ENCODE measurements at regions not wholly inside any gene's neighbourhood (a gene's known extent, or its start where the extent isn't known, plus 50 kb on each side); places are given as distances from the start of the nearest gene placed in this dataset.

DNA sequence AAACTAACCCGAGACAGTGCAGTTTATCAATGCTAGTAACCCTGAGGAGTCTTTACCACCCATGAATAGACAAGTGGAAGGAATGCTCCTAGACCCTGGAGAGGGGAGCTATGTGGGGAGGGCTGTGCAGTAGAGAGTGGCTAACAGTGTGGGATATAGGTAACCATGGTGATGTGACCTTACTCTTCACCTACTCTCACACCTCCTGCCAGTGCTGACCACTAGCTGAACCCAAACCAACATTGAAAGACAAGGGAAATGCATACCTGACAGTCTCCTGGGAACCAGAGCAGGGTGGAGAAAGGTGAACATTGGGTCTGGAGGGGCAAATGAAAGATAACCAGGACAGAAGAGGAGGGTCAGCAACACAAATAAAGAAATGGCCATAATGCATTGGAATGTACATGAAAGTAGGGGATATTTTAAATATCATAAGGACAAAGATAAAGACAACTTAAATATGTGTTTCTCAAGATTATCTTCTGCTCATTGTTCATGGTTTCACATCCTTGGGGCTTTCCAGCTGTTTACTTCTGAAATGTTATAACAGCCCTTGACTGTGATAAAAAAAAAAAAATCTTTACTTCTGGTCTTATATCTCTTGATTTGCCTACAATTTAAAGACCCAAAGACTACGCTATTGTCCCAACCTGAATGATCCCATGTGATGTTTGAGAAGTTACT is 983.3 kb upstream of the TENM4 start:
- no peak for DNase-seq (ENCODE audit: low read depth)

DNA sequence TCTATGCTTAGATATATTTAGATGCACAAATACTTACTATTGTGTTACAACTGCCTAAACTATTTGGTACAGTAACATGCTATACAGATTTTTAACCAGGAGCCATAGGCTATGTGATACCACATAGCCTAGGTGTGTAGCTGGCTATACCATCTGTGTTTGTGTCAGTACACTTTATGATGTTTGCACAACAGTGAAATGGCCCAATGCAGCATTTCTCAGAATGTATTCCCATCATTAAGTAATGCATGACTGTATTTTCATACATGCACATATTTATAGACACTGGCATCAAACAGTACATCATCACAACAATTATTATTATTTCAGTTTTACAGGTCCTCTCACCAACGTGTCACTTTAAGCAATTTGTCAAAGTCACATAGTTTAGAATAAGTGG is 979.5 kb upstream of the TENM4 start:
- DNase-seq (ENCODE audit: low read depth): no peak

DNA sequence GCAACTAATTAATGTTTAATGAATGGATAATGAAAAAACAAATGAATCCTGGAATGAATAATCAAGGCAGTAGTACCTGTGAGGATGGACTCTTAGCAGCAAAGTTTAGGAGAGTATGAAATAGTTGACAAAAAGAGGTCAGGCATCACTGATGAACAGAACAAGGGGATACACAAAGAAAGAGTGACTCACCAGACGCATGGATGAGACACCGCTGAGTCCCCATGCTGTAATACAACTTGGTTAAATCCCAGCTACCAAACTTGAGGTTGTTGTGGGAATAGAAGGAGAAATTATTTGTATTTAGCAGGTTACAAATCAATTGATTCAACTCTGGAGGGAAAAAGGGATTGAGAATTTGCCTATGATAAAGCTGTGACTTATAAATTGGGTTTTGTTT is 976.9 kb upstream of the TENM4 start:
- DNase-seq (ENCODE audit: low read depth): peak; percentile 4

DNA sequence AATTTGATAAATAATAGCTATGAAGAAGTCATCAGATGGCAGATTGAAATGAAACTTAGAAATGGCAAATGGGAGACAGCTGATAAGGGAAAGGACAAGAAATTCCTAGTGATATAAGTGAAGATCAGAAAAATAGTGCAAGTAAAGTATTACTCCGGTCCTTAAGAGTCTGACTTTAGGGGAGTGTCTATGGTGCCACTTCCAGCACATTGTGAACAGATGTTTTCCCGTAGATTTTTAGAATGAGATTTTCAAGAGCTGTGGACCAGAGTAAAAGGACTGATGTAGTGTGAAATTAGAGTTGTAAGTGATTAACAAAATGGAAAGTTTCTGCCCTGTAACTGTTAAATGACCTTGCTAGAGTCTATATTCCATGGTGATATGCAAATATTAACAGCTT is 974.8 kb upstream of the TENM4 start:
- DNase-seq (ENCODE audit: low read depth): no peak

DNA sequence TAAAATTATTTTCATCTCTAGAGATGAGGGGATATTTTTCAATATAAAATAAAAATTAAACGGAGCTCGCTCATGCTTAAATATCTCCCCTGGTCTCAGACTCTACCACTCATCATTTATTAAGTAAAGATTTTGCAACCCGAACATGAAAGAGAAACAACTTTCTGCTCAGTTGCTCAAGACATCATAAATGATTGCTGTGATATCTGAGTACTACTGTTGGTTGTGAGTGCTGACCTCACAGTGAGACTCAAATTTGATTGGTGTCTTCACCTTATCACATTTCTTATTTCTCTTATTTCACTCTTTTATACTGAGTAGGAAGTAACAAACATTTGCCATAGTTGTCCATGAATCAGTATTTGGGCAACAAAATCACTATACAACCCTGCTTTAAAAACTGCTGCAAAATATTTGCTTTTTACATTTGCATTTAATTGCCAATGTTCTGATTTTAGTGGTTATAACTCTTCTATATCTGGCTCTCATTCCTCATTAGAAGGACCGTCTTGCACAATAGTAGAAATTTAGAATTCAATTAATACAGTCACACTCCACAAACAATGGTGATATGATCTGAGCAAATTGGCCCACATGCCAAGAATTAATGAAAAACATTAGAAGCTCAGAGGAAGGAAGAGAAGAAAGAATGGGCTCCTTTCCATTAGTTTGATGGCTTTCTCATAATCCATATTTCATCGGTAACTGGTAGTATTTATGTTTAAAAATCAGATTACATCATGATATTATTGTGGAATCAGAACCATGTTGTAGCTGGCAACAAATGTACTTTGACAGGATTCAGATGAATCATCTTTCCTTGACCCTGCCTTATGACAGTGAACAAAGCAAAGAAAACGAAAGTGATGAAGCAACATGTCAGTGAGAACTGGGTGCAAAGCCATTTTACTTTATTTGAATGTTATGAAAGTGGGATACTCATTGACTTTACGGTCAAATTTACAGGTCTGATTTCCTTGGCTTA is 973.6 kb upstream of the TENM4 start:
- DNase-seq (ENCODE audit: low read depth): peak; percentile 66

DNA sequence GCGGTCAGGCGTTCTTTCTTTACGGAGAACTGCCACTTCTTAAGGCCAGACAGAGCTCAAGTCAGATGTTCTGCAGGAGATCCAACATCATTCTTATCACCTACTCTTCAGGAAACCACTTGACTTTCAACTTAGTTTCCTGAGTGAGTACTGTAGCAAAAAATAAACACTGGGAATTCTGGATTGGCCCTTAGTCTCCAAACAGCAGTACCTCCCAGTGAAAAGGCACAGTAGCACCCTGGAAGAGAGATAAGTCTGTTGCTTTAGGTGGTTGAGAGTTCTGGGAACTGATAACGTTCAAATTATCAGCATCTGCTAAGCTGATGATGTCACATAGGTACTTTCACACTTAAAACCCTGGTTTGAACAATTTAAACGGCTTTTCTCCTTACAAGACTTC is 971.8 kb upstream of the TENM4 start:
- DNase-seq (ENCODE audit: low read depth): no peak

DNA sequence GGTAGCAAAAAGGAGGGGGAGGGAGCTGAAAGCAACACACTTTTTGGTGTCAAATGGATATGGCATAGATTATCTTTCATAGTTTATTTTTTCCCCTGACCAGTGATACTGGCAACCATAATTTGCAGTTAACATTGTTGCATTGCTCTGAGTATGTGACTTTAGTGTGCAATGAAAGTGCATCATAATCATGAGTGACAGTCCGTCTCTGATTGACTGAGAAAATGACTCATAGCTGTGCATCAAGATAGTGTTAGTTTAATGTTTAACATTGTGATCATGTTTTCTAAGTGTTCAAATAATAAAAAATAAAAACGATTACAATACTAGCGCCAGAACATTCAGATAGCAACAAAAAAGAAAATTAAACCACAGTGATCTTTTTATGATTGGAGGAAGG is 952.4 kb upstream of the TENM4 start:
- DNase-seq (ENCODE audit: low read depth): no peak

DNA sequence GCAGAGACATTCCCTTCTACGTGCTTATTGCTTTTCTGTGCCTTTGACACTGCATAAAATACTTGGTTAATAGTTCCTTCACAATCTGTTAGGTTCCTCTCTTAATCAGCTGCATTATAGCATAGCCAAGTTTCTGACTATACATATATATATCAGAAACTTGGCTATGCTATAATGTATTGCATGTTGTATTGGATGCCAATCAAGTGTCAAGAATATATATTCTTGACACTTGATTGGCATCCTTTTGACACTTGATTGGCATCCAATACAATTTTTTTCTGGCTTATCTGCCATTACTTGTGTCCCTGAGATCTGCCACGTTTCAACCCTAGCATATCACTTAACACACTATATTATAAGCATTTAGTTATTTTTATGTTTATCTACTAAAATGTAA is 949.7 kb upstream of the TENM4 start:
- no peak for DNase-seq (ENCODE audit: low read depth)

DNA sequence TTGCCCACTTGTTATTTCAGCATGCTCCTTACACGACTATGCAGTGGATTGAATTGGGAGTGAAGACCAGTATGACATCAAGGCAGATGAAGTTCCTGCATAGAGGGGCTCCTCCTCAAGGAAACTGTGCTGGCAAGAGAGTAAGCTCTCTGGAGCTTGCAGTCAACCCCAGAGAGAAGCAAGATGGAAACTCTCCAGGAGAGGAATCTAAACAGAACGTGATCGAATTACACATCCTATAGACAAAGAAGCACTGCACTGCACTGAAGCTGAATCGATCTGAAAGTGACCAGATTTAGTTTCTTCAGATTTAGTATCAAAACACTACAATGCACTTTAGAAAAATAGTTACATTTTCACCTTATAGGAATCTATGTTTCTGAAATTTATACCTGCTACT is 947.7 kb upstream of the TENM4 start:
- DNase-seq (ENCODE audit: low read depth): no peak

DNA sequence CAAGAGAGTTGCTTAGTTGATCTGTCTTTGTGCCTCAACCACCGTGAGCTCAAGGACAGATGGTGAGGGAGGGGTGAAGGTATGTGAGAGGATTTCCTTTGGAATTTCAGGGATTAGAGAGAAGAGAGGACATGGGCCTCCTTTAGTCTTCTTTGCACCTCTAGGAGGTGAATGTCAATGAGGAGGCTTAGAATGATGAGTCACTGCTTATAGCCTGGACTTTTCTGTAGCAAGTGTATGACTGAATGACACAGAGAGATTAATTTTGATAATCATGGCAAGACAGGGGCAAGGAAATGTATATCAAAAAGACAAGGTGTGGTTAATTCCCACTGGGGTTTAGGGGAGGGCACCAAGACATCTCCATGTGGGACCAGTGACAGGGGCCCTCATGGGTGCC is 947.3 kb upstream of the TENM4 start:
- peak; percentile 8 for DNase-seq (ENCODE audit: low read depth)

DNA sequence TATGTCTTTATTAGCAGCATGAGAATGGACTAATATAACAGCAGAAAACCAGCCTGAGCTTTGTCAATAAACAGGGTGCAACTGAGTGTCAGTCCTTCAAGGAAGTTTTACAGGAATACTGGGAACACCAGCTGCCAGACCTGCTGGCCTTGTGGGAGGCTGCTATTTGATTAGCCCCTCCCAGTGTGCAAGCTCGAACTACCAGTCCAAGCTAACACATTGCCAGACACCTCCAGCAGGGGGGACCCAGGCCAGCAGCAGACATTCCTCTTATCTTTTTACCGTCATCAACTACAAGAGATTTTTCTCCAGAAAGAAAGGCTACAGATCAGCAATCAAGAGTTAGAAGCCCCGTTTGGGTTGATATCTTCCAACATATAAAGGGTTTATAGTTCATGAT is 942.8 kb upstream of the TENM4 start:
- DNase-seq (ENCODE audit: low read depth): no peak

DNA sequence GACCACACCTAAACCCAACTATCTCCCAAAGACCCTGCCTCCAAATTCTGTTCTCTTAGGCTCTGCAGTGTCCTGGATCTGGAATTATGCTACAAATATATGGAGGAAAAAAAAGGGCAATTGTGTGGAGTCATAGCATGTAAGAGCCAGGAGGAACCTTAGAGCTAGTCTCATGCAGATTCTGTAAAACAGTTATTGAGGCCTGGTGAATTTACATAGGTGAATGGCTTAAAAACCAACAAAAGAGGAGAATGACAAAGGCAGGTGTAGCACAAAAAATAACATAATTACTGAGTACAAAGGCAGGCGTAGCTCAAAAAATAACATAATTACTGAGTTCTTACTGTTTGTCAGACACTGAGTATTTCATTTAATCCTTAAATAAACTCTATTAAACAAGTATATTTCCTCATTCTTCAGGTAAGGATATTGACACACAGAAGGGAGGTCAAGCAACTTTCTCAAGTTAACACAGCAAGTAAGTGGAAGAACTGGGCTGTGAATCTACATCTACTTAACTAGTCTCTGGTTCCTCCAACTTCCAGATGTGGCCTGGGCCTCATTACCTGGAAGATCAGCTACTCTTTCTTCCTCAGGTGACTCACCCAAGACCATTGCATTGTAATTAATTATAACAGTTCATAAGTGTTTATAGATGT is 938.9 kb upstream of the TENM4 start:
- DNase-seq (ENCODE audit: low read depth): no peak

DNA sequence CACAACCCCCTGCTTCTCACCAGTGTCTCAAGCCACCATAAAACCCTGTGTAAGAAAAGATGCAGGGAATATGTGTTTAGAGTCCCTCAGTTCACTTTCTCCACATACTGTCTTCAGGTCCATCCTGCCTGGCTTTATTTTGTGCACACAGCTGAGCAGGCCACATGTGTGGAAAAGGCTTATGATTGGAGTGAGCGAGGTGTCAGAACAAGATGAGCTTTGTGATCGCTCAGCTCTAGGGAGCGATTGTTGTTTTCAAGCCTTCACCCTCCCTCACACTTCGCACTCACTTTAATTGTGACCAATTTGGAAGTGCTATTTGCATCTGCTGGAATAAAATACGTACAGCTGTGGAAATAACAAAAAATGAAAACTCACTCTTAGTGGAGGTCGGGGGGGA is 931.1 kb upstream of the TENM4 start:
- DNase-seq (ENCODE audit: low read depth): no peak

DNA sequence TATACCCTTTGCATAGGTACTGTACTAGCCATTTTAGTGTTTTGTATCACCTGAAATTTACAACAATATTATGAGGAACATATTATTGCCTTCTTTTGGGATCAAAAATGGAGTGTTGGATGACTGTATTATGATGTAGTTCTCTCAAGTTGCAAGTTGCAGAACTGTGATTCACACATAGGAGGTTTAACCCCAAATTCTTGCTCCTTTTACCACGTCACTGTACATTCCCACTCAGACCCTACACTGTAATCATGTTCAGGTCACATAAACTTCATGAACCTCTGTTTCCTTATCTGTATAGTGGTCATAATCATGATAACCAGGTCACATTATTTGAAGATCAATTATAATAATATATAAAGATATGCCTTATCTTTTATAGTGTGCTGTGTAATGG is 925.1 kb upstream of the TENM4 start:
- peak; percentile 16 for DNase-seq (ENCODE audit: low read depth)

DNA sequence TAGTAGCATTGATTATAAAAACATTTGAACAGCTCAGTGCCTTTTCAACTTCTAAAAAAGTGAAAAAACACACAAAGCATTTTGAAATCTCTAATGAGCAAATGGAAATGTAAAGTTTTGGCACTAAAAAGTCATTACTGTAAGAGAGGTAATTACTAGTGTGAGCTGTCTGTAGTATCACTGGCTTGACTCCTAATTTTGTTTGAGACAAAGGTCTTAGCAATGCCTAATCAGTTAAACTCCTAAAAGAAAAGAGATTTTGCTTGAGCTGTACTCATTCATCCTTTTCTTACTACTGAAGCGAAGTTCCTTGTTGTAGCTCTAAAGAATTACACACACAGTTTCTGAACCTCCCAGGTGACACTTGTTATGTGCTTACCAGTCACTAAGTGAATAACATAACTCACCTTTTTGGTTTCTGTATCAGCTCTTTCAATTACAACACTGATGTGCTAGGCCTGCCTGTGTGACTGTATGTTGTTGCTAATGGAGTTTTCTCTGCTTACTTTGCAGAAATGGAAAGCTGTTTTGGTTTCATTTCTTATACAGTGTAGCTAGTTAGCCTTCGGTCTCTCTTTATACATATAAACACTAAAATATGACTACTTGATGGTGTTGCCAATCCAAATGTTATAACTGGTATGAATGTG is 924.4 kb upstream of the TENM4 start:
- DNase-seq (ENCODE audit: low read depth): no peak

DNA sequence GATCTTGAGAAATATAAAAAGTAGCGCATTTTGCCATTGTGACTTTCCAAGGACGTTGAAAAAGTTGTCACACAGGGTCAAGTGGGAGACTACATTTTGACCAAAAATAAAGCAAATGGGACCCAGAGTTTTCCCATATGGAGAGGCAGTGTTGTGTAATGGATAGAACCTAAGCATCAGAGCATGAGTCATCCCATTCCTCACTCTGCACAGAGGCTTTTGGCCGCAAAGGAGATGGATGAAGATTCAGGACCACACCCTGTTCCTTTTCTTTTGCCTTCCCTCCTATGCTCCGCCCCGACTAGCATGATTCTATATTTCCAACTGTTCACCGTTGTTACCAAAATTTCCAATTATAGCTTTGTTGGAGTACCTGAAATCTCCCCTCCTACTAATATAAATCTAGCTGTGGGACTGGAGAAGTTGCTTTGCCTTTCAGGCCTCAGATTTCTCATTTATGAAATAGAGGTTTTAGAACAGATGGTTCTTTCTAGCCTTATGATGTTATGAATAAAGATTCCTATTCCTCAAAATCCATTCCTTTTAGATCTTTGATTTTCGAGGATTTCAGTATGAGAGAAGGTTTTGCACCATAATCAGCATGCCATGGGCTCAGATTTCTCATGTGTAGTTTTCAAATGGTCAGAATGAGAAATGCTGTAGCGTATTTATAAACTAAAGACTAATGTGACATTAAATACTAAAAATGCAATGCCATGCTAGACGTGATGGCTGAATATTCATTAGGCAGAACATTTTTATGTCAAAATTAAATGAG is 921.9 kb upstream of the TENM4 start:
- peak; percentile 24 for DNase-seq (ENCODE audit: low read depth)

DNA sequence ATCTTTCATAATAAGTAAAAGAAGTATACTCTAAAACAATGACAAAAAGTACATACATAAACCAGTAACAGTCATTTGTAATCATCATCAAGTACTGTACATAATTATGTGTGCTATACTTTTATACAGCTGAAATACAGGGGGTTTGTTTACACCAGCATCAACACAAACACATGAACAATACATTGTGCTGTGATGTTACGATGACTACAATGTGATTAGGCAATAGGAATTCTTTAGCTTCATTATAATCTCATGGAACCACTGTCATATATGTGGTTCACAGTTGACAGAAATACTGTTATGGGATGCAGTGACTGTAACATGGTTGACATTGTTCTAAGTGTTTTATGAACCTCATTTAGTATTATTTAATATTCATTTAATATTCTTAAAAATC is 914.4 kb upstream of the TENM4 start:
- no peak for DNase-seq (ENCODE audit: low read depth)

DNA sequence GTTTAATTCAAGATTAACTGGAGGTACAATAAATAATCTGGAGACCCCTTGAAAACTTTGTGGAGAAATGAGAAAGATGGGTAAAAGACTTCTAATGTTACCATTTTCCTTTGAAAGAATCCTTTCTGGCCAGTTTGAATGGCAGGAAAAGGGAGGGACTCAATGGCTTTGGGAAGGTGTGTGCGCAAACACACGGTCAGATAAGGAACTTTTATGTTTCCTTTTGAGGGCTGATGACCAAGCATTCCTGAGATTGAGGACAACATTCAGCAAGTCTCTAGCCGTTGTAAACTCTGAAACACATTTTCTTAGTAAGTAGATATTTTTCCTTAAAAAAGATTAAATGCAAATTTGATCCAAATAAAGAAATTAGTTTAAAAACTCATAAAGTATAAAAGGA is 909.7 kb upstream of the TENM4 start:
- no peak for DNase-seq (ENCODE audit: low read depth)

DNA sequence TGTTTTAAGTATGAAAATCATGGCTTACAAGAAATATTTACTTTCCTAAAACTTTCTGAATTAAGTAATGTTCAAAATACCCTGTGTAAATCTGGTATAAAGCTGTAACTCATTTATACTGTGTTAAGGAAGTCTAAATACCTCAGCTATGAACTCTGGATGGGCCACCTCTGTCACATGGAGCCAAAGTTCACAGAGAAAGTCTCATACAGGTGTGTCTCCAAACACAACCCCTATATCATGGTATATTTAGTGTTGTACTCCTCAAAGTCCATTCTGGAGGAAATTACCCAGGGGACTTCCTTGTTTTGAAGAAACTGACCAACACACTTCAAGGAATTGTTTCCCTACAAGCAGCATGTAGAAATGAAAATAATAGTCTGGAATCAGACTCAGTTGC is 909.2 kb upstream of the TENM4 start:
- no peak for DNase-seq (ENCODE audit: low read depth)

DNA sequence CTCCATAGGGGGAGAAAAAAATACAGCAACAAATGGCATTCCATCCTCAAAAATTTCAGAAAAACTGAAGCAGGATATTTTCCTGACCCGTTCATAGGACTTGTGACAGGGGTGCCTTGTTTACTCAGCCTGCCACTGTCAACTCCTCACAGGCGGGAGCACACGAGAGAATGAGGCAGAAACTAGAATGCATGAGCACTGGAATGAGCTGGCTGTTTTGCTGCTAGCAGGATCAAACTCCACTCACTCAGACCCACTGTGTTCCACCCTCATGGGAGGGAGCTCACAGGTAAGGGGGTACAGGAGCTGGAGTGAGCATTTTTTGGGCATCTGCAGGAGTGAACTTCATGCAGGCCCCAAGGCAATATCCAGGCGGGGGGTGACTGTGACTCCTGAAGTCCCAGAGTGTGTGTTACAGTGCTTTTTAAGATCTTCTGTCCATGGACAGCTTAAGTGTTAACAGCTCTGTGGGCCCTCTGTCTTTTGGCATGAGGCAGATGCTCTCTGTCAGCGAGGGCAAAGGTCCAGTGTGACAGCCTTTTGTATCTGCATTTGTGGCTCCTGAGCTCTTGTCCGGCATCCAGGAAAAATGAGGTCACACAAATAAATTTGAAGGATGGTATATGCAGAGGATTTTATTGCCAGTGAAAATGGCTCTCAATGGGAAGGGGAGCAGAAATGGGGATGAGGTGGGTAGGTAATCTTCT is 905.7 kb upstream of the TENM4 start:
- DNase-seq (ENCODE audit: low read depth): no peak

DNA sequence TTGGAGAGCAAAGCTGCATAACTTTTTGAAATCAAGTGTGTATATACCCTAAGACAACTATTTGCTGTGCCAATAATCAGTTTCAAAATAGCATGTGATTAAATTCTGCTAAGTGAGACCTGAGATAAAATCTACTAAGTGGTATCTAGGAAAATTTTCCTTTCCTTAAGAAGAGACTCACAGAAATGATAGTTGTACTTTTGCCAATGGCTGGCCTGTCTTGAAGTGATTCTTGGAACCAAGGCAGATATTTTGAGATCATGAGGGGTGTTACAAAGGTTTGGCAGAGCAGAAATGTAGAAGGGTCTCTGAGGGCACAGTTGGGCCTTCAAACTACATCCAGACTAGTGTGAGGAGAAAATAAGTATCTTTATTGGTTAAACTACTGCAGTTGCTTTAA is 902.6 kb upstream of the TENM4 start:
- DNase-seq (ENCODE audit: low read depth): no peak

All from amniotic epithelial cell (primary cell).